ENCODE measurements at regions not wholly inside any gene's neighbourhood (a gene's known extent, or its start where the extent isn't known, plus 50 kb on each side); places are given as distances from the start of the nearest gene placed in this dataset.
A peak's percentile ranks its signal among the peaks of the same experiment; 100 is the strongest.

DNA sequence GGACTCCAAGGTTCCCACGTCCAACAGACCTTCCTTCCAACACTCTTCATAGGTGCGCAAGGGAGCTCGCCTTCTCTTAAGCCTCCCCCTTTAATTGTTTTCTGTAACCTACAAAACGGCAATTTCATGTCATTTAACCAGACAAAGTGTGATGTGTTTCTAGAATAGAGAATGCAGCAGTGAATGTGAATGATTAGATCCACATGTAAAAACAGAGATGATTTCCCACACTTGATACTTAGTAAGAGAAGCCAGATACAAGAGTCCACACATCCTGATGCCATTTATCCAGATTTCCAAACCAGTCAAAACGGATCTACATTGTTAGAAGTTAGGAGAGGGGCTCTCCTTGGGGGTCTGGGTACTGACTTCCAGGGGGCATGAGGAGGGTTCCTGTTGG lies 89.3 kb downstream of the IRF8 start:
- H3K14ac ChIP-seq (ENCODE audit: low read length), result no peak overlapping the region
- no peak overlapping the region for H3K9ac ChIP-seq (ENCODE audit: low read depth, low read length, poor library complexity)
- no peak overlapping the region for H4K8ac ChIP-seq (ENCODE audit: low read depth, low read length)
- no peak overlapping the region for H3K23ac ChIP-seq (ENCODE audit: low read depth, low read length, poor library complexity)
- no peak overlapping the region for H2BK120ac ChIP-seq (ENCODE audit: low read depth, low read length)
- H2AK5ac ChIP-seq (ENCODE audit: low read depth, low read length), result no peak overlapping the region
- WGBS, 2 donors (ENCODE audit: extremely low coverage in 2 of 2, insufficient read length in 2 of 2, insufficient replicate concordance in 1 of 2), result no CpG with 5 or more reads among the region's 5 CpGs
- H3K9me3 ChIP-seq (replicated peaks in 1 of 2; ENCODE audit: control insufficient read depth in 2 of 2, insufficient read depth in 1 of 2, low read depth in 1 of 2, low read length in 2 of 2), result no peaks in the 10 kb centered on the region
- no peaks in the 10 kb centered on the region for H3K79me1 ChIP-seq (ENCODE audit: low read depth, low read length)
- H3K36me3 ChIP-seq (replicated peaks in 1 of 2; ENCODE audit: control insufficient read depth in 2 of 2, insufficient read depth in 2 of 2, low read length in 2 of 2), result no peaks in the 10 kb centered on the region
- H2BK12ac ChIP-seq (ENCODE audit: low read length), result no peak overlapping the region
- no peak overlapping the region for H2AFZ ChIP-seq (ENCODE audit: low read length)
- H2BK15ac ChIP-seq (ENCODE audit: low read length), result no peak overlapping the region
- H3K27ac ChIP-seq (replicated peaks; ENCODE audit: low read length), result no peak overlapping the region
- H3K4me3 ChIP-seq (ENCODE audit: low read length in 2 of 2), result no peak overlapping the region
- H2BK5ac ChIP-seq (ENCODE audit: low read length), result no peak overlapping the region
- H3K4ac ChIP-seq (ENCODE audit: low read length), result no peak overlapping the region
- H3K4me1 ChIP-seq (ENCODE audit: control insufficient read depth in 2 of 2, insufficient read depth in 1 of 2, low read depth in 1 of 2, low read length in 2 of 2), result peaks cover 0 to 1% of the 10 kb centered on the region in 2 donors
- no peak for DNase-seq (ENCODE audit: low spot score)
- H4K91ac ChIP-seq (ENCODE audit: low read depth, low read length, poor library complexity), result no peak overlapping the region
- no peak overlapping the region for H3K4me2 ChIP-seq (ENCODE audit: insufficient read depth, low read length, poor library complexity, severe bottlenecking)
- no peak overlapping the region for H3K18ac ChIP-seq (ENCODE audit: low read length)
- H3K27me3 ChIP-seq (ENCODE audit: control insufficient read depth in 3 of 3, insufficient read depth in 3 of 3, low read depth in 1 of 3, low read length in 3 of 3), result peaks cover 0 to 28% (median 0%) of the 10 kb centered on the region in 3 experiments

- Histone ChIP-seq H3K27me3 (ENCODE audit: control insufficient read depth in 3 of 3, insufficient read depth in 3 of 3, low read depth in 1 of 3, low read length in 3 of 3) (peaks cover 0 to 24% (median 0%) of the 10 kb centered on the region in 3 experiments), H3K27ac (replicated peaks; ENCODE audit: low read length) (no peak overlapping the region), H2BK15ac (ENCODE audit: low read length) (peak overlapping the region; percentile 27), H3K79me1 (ENCODE audit: low read depth, low read length) (no peaks in the 10 kb centered on the region), H3K14ac (ENCODE audit: low read length) (no peak overlapping the region), H3K4me2 (ENCODE audit: insufficient read depth, low read length, poor library complexity, severe bottlenecking) (no peak overlapping the region), H3K18ac (ENCODE audit: low read length) (peak overlapping the region; percentile 33), H4K91ac (ENCODE audit: low read depth, low read length, poor library complexity) (no peak overlapping the region), H2AFZ (ENCODE audit: low read length) (no peak overlapping the region), H3K9ac (ENCODE audit: low read depth, low read length, poor library complexity) (no peak overlapping the region), H2BK120ac (ENCODE audit: low read depth, low read length) (no peak overlapping the region), H3K4me3 (ENCODE audit: low read length in 2 of 2) (no peak overlapping the region), H2BK5ac (ENCODE audit: low read length) (no peak overlapping the region), H3K4me1 (ENCODE audit: control insufficient read depth in 2 of 2, insufficient read depth in 1 of 2, low read depth in 1 of 2, low read length in 2 of 2) (peaks cover 0 to 1% of the 10 kb centered on the region in 2 donors), H2BK12ac (ENCODE audit: low read length) (no peak overlapping the region), H3K36me3 (replicated peaks in 1 of 2; ENCODE audit: control insufficient read depth in 2 of 2, insufficient read depth in 2 of 2, low read length in 2 of 2) (no peaks in the 10 kb centered on the region), H3K23ac (ENCODE audit: low read depth, low read length, poor library complexity) (no peak overlapping the region), H3K9me3 (replicated peaks in 1 of 2; ENCODE audit: control insufficient read depth in 2 of 2, insufficient read depth in 1 of 2, low read depth in 1 of 2, low read length in 2 of 2) (no peaks in the 10 kb centered on the region), H2AK5ac (ENCODE audit: low read depth, low read length) (no peak overlapping the region), H3K4ac (ENCODE audit: low read length) (no peak overlapping the region), H4K8ac (ENCODE audit: low read depth, low read length) (no peak overlapping the region)
- no CpG with 5 or more reads among the region's 13 CpGs for WGBS, 2 donors (ENCODE audit: extremely low coverage in 2 of 2, insufficient read length in 2 of 2, insufficient replicate concordance in 1 of 2)
- no peak for DNase-seq (ENCODE audit: low spot score)
Measured at GRCh38 chr16:85988723-85989313, 89.9 kb downstream of the IRF8 start.

GRCh38 chr16:85989376-85989775 lies 90.4 kb downstream of the IRF8 start:
- Histone ChIP-seq H3K4ac (ENCODE audit: low read length) (no peak overlapping the region), H2AK5ac (ENCODE audit: low read depth, low read length) (no peak overlapping the region), H3K18ac (ENCODE audit: low read length) (no peak overlapping the region), H3K27ac (replicated peaks; ENCODE audit: low read length) (no peak overlapping the region), H2AFZ (ENCODE audit: low read length) (no peak overlapping the region), H4K91ac (ENCODE audit: low read depth, low read length, poor library complexity) (no peak overlapping the region), H3K36me3 (replicated peaks in 1 of 2; ENCODE audit: control insufficient read depth in 2 of 2, insufficient read depth in 2 of 2, low read length in 2 of 2) (no peaks in the 10 kb centered on the region), H3K14ac (ENCODE audit: low read length) (no peak overlapping the region), H3K9me3 (replicated peaks in 1 of 2; ENCODE audit: control insufficient read depth in 2 of 2, insufficient read depth in 1 of 2, low read depth in 1 of 2, low read length in 2 of 2) (no peaks in the 10 kb centered on the region), H3K79me1 (ENCODE audit: low read depth, low read length) (no peaks in the 10 kb centered on the region), H3K4me2 (ENCODE audit: insufficient read depth, low read length, poor library complexity, severe bottlenecking) (no peak overlapping the region), H3K23ac (ENCODE audit: low read depth, low read length, poor library complexity) (no peak overlapping the region), H3K27me3 (ENCODE audit: control insufficient read depth in 3 of 3, insufficient read depth in 3 of 3, low read depth in 1 of 3, low read length in 3 of 3) (peaks cover 0 to 21% (median 0%) of the 10 kb centered on the region in 3 experiments), H2BK120ac (ENCODE audit: low read depth, low read length) (no peak overlapping the region), H2BK12ac (ENCODE audit: low read length) (no peak overlapping the region), H3K9ac (ENCODE audit: low read depth, low read length, poor library complexity) (no peak overlapping the region), H4K8ac (ENCODE audit: low read depth, low read length) (no peak overlapping the region), H2BK5ac (ENCODE audit: low read length) (no peak overlapping the region), H3K4me3 (ENCODE audit: low read length in 2 of 2) (no peak overlapping the region), H3K4me1 (ENCODE audit: control insufficient read depth in 2 of 2, insufficient read depth in 1 of 2, low read depth in 1 of 2, low read length in 2 of 2) (peaks cover 0 to 1% of the 10 kb centered on the region in 2 donors), H2BK15ac (ENCODE audit: low read length) (no peak overlapping the region)
- WGBS, 2 donors (ENCODE audit: extremely low coverage in 2 of 2, insufficient read length in 2 of 2, insufficient replicate concordance in 1 of 2), result no CpG with 5 or more reads among the region's 5 CpGs
- no peak for DNase-seq (ENCODE audit: low spot score)

GRCh38 chr16:85989863-85990643 lies 91.1 kb downstream of the IRF8 start:
- H3K27ac ChIP-seq (replicated peaks; ENCODE audit: low read length), result no peak overlapping the region

More at GRCh38 chr16:85989863-85990643, 91.1 kb downstream of the IRF8 start:
- Histone ChIP-seq H3K14ac (ENCODE audit: low read length) (no peak overlapping the region), H2BK15ac (ENCODE audit: low read length) (no peak overlapping the region), H3K4me2 (ENCODE audit: insufficient read depth, low read length, poor library complexity, severe bottlenecking) (no peak overlapping the region), H2BK5ac (ENCODE audit: low read length) (no peak overlapping the region), H3K4me3 (ENCODE audit: low read length in 2 of 2) (no peak overlapping the region), H4K91ac (ENCODE audit: low read depth, low read length, poor library complexity) (no peak overlapping the region), H3K4me1 (ENCODE audit: control insufficient read depth in 2 of 2, insufficient read depth in 1 of 2, low read depth in 1 of 2, low read length in 2 of 2) (peaks cover 0 to 4% of the 10 kb centered on the region in 2 donors), H3K18ac (ENCODE audit: low read length) (no peak overlapping the region), H2AK5ac (ENCODE audit: low read depth, low read length) (no peak overlapping the region), H3K27me3 (ENCODE audit: control insufficient read depth in 3 of 3, insufficient read depth in 3 of 3, low read depth in 1 of 3, low read length in 3 of 3) (peaks cover 0 to 16% (median 0%) of the 10 kb centered on the region in 3 experiments), H3K9ac (ENCODE audit: low read depth, low read length, poor library complexity) (no peak overlapping the region), H2BK12ac (ENCODE audit: low read length) (no peak overlapping the region), H3K36me3 (replicated peaks in 1 of 2; ENCODE audit: control insufficient read depth in 2 of 2, insufficient read depth in 2 of 2, low read length in 2 of 2) (no peaks in the 10 kb centered on the region), H3K79me1 (ENCODE audit: low read depth, low read length) (no peaks in the 10 kb centered on the region), H2AFZ (ENCODE audit: low read length) (no peak overlapping the region), H4K8ac (ENCODE audit: low read depth, low read length) (no peak overlapping the region), H3K4ac (ENCODE audit: low read length) (no peak overlapping the region), H3K9me3 (replicated peaks in 1 of 2; ENCODE audit: control insufficient read depth in 2 of 2, insufficient read depth in 1 of 2, low read depth in 1 of 2, low read length in 2 of 2) (no peaks in the 10 kb centered on the region), H2BK120ac (ENCODE audit: low read depth, low read length) (no peak overlapping the region), H3K23ac (ENCODE audit: low read depth, low read length, poor library complexity) (no peak overlapping the region)
- no CpG with 5 or more reads among the region's 15 CpGs for WGBS, 2 donors (ENCODE audit: extremely low coverage in 2 of 2, insufficient read length in 2 of 2, insufficient replicate concordance in 1 of 2)
- DNase-seq (ENCODE audit: low spot score), result no peak
